ENCODE measurements at regions not wholly inside any gene's neighbourhood (a gene's known extent, or its start where the extent isn't known, plus 50 kb on each side); places are given as distances from the start of the nearest gene placed in this dataset.

DNA sequence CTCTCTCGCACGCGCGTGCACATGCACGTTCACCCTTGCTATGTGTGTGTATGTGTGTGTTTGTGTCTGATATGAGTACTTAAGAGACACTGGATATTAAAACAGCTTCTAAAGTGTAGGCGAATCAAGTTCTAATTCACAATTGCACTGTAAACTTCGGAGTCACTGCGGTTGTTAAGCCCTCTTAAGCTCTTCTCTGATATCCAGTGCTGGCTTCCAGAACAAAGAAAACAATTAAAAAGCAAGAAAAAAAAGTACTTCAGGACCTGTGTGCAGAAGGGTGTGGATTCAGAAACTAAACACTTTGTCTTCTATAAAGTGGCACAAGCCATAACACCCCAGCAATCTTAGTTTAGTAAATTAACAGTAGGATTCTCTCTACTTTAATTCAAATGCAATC, 300.2 kb downstream of the PCDH7 start:
- TF ChIP-seq POLR2A (IDR thresholded peaks at IDR 0.05; ENCODE audit: low read length), result no peak
- no peak for TF ChIP-seq GATA1 (IDR thresholded peaks at IDR 0.05; ENCODE audit: low read depth, low read length)
